ENCODE measurements at regions not wholly inside any gene's neighbourhood (a gene's known extent, or its start where the extent isn't known, plus 50 kb on each side); places are given as distances from the start of the nearest gene placed in this dataset.
"Not testable (repeated sequence)": the region's sequence is repeated elsewhere in the genome, so short reads cannot be mapped to it uniquely, and the experiment has no call there.

DNA sequence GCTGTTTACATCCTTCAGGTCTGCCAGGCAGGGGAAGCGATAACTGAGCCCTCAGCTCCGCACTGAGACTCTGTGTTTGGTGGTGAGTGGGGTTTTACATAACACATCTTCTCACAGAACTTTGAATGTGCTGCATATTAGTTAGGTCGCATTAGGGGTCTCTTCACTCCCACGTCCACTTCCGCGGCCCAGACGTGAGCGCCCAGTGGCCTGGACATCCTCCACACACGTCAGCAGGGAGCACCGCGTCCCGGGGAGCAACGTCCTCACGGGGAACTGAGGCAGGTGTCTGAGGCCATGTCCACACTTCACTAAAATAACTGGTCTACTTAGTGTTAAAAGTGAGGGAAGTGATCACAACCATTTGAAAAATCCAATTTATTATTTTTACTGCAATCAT is 100.4 kb upstream of the SATB2 start:
- DNase-seq: no peak

DNA sequence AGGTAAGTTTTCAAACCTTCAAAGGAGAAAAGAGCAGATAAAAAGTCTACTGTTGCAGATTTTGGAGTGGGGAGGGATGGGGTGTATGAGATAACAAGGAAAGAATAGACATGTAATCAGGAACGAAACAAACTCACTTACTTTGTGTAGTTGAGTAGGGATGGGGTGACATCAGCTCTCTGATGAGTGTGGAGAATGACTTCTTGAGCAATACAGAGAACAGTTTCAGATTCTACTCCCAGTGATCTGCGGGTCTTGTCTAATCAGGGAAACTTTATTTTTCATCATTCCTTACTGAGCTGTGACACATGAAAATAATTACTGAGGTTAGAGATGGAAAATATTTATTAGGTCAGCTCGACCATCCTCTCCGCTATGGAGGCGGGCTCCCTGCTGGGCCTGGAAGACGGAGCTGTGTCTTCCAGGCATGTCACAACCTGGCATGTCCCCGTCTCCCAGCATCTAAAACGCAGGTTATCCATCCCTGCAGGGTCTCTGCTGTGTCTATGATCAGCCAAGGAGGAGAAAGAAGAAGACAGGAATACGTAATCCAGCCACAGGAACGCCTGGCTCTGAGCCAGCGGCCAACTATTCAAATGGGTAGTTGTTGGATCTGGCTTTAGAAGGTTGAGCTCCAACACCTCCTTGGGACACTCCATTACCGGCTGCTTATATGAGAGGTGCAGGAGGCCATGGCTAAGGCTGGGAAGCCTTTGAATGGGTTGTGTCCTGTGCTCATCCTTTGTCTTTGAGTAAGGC is 99.0 kb upstream of the SATB2 start:
- DNase-seq: no peak

DNA sequence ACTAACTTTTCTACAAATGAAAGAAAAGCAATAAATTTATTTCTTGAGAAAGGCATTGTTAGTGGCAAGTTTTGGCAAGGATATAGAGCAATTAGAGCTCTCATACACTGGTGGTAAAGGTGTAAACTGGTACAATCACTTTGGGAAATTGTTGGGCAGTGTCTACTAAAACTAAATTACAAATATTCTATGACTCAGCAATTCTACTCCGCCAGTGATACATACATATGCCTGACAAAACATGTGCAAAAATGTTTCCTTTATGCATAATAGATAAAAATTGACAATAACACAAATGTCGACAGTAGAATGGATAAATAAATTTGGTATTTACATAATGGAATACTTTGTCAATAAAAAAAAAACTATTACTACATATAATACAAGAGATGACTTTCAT is 96.3 kb upstream of the SATB2 start:
- DNase-seq: no peak

GRCh38 chr2:199552141-199552540 is 94.4 kb upstream of the SATB2 start:
- DNase-seq: no peak

DNA sequence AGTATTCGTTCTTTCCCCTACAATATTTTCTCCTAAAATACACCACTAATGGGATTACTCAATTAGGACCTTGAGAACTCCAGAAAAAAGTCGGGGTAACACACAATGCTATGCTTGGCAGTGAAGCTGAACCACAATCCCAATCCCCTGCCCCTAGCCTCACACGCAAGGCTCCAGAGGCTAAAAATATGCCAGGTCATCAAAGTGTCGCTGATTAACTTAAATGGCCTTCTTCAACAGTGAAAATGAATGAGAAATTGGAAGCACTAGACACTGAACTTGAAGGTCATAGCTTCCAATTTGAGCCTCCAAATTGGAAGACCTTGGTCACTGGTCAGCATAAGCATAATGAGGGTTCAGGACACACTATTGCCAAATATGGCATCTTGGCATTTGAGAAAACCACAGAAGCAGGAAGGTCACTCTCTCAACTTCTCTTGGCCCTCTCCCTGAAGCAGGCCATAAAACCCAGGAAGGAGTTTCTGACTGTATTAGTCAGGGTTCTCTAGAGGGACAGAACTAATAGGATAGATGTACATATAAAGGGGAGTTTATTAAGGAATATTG is 86.0 kb upstream of the SATB2 start:
- no peak for DNase-seq

DNA sequence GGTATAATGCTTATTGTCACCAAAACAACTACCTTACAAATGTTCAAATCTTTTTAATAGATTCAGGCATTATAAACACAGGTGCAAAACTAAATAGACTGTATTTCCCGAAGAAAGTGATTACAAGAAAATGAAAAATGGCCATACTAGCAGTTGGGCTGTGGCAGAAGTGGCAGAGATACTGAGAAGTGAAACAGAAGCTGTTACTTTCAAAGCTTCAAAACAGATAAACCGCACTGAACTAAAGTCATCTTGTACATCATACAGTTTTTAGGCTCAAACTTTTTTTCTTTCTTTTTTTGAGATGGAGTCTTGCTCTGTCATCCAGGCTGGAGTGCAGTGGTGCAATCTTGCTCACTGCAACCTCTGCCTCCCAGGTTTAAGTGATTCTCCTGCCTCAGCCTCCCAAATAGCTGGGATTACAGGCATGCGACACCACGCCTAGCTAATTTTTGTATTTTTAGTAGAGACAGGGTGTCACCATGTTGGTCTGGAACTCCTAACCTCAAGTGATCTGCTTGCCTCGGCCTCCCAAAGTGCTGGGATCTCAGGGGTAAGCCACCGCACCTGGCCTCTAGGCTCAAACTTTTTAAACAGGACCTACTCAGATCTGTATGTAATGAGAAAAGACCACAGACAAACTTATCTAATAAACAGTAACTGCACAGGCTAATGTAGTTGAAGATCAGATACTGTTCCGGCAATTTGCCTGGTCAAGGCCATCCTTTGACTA is 77.9 kb upstream of the SATB2 start:
- DNase-seq: no peak

- not testable (repeated sequence) for DNase-seq
Measured at GRCh38 chr2:199533873-199534272, 76.1 kb upstream of the SATB2 start.

- no peak for DNase-seq
Measured at GRCh38 chr2:199527071-199527470, 69.3 kb upstream of the SATB2 start.

- DNase-seq: no peak
Measured at GRCh38 chr2:199524689-199525574, 67.2 kb upstream of the SATB2 start.

- no peak for DNase-seq
Measured at GRCh38 chr2:199509403-199509802, 51.7 kb upstream of the SATB2 start.

Data from fibroblast of skin of right quadriceps (primary cell).